Smooth muscle cell (in vitro differentiated cells): ENCODE measurements at regions not wholly inside any gene's neighbourhood (a gene's known extent, or its start where the extent isn't known, plus 50 kb on each side); places are given as distances from the start of the nearest gene placed in this dataset.

ENCODE experiments used
- DNase-seq: peaks from one replicate; lab custom pipeline; 2025; ENCODE audit not compliant: unreplicated experiment; lab: John Stamatoyannopoulos, UW
- H2AFZ ChIP-seq: fragments of 200-600 bp; sonication (generic); 2 replicates; pipeline ENCODE4 v1.6.0; 2016; ENCODE audit warnings: antibody characterized with exemption, low read depth, mild to moderate bottlenecking
- H3F3A ChIP-seq: fragments of 200-600 bp; sonication (generic); 2 replicates; pipeline ENCODE4 v1.6.0; 2017; ENCODE audit warnings: antibody characterized with exemption, low read depth
- H3K27ac ChIP-seq: fragments of 200-600 bp; sonication (generic); 2 replicates; pipeline ENCODE4 v1.5.1; 2016; ENCODE audit warnings: low read depth, mild to moderate bottlenecking
- H3K27me3 ChIP-seq: fragments of 200-600 bp; sonication (generic); 2 replicates; pipeline ENCODE4 v1.6.1; 2016; ENCODE audit warnings: low read depth, mild to moderate bottlenecking
- H3K36me3 ChIP-seq: fragments of 200-600 bp; sonication (generic); 2 replicates; pipeline ENCODE4 v1.5.1; 2016; ENCODE audit warnings: low read depth
- H3K4me1 ChIP-seq: fragments of 200-600 bp; sonication (generic); 2 replicates; pipeline ENCODE4 v1.5.1; 2016; ENCODE audit warnings: low read depth
- H3K4me2 ChIP-seq: fragments of 200-600 bp; sonication (generic); 2 replicates; pipeline ENCODE4 v1.6.0; 2016; ENCODE audit warnings: mild to moderate bottlenecking
- H3K4me3 ChIP-seq: fragments of 200-600 bp; sonication (generic); 2 replicates; pipeline ENCODE4 v1.5.1; 2016; ENCODE audit warnings: mild to moderate bottlenecking
- H3K79me2 ChIP-seq: fragments of 200-600 bp; sonication (generic); 2 replicates; pipeline ENCODE4 v1.6.0; 2016; ENCODE audit warnings: low read depth, mild to moderate bottlenecking
- H3K9ac ChIP-seq: fragments of 200-600 bp; sonication (generic); 2 replicates; pipeline ENCODE4 v1.6.0; 2016; ENCODE audit warnings: low read depth
- H3K9me3 ChIP-seq: fragments of 200-600 bp; sonication (generic); replicated peaks from 2 replicates; pipeline ENCODE4 v1.5.1; 2016; ENCODE audit warnings: low read depth
- H4K20me1 ChIP-seq: fragments of 200-600 bp; sonication (generic); 2 replicates; pipeline ENCODE4 v1.6.0; 2016; ENCODE audit warnings: low read depth
- WGBS: methylation state at CpG from one replicate; pipeline ENCODE4 v1.1.7; 2016; ENCODE audit warnings: low lambda C conversion rate; 5-methylcytosine and 5-hydroxymethylcytosine counted together
- TF ChIP-seq, protein P1 (sequence below): fragments of 200-600 bp; sonication (generic); IDR thresholded peaks from 2 replicates; pipeline ENCODE4 v1.5.1; 2017; ENCODE audit warnings: borderline replicate concordance, mild to moderate bottlenecking, antibody characterized with exemption; ENCODE audit not compliant: insufficient read depth, poor library complexity, severe bottlenecking

DNA sequence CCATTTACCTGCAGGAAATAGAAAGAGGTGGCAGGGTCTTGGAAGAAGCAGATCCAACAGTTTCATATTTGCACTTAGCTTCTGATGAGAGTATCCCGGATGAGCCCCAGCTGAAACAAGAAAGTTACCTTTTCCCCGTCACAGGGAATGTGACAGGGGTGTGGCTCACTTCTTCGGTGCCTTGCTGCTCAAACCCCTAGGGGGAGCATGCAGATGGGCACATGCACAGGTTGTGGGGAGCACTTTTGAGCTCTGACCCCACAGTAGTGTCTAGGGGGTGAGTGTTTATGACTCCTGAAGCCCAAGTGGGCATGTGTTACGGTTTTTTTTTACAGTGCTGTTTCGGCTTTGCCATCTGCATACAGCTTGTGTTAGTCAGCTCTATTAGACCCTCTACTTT is 1221.0 kb downstream of the JRKL start:
- TF ChIP-seq, protein P1, sequence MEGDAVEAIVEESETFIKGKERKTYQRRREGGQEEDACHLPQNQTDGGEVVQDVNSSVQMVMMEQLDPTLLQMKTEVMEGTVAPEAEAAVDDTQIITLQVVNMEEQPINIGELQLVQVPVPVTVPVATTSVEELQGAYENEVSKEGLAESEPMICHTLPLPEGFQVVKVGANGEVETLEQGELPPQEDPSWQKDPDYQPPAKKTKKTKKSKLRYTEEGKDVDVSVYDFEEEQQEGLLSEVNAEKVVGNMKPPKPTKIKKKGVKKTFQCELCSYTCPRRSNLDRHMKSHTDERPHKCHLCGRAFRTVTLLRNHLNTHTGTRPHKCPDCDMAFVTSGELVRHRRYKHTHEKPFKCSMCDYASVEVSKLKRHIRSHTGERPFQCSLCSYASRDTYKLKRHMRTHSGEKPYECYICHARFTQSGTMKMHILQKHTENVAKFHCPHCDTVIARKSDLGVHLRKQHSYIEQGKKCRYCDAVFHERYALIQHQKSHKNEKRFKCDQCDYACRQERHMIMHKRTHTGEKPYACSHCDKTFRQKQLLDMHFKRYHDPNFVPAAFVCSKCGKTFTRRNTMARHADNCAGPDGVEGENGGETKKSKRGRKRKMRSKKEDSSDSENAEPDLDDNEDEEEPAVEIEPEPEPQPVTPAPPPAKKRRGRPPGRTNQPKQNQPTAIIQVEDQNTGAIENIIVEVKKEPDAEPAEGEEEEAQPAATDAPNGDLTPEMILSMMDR, result no peak
- DNase-seq, result no peak

GRCh38 chr11:97611345-97611744 is 1221.5 kb downstream of the JRKL start:
- H3K9me3 ChIP-seq, result no peaks in the 10 kb centered on the region
- H3K27me3 ChIP-seq, result no peaks in the 10 kb centered on the region
- H4K20me1 ChIP-seq, result no peaks in the 10 kb centered on the region
- no peak overlapping the region for H3K4me2 ChIP-seq
- H3K27ac ChIP-seq, result no peak overlapping the region
- H3K79me2 ChIP-seq, result no peaks in the 10 kb centered on the region
- H2AFZ ChIP-seq, result no peak overlapping the region
- no peak for DNase-seq
- H3K36me3 ChIP-seq, result no peaks in the 10 kb centered on the region
- TF ChIP-seq, protein P1, result no peak
- H3K4me1 ChIP-seq, result no peaks in the 10 kb centered on the region
- 96% methylated on average over 10 of the region's 10 CpGs for WGBS
- H3K9ac ChIP-seq, result no peak overlapping the region
- no peak overlapping the region for H3K4me3 ChIP-seq
- no peaks in the 10 kb centered on the region for H3F3A ChIP-seq

More for the DNA sequence above, 1221.0 kb downstream of the JRKL start:
- Histone ChIP-seq H3K79me2 (no peaks in the 10 kb centered on the region), H3K4me2 (no peak overlapping the region), H2AFZ (no peak overlapping the region), H4K20me1 (no peaks in the 10 kb centered on the region), H3K4me3 (no peak overlapping the region), H3F3A (no peaks in the 10 kb centered on the region), H3K4me1 (no peaks in the 10 kb centered on the region), H3K9me3 (no peaks in the 10 kb centered on the region), H3K27ac (no peak overlapping the region), H3K27me3 (no peaks in the 10 kb centered on the region), H3K36me3 (no peaks in the 10 kb centered on the region), H3K9ac (no peak overlapping the region)
- 93% methylated on average over 5 of the region's 5 CpGs for WGBS

DNA sequence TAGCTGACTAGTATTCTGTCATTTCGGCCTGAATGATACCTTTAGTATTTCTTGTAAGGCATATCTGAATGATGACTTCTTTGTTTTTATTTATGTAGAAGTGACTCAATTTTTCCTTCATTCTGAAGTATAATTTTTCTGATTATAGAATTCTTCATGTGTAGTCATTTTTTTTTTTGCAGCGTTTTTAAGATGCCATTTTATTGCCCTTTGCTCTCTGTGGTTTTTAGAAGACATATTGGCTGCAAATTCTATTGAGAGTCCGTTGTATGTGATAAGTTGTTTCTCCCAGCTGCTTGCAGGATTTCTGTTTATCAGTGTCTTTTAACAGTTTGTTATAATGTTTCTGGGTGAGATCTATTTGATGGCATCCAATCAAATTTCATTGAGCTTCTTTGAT is 1224.8 kb downstream of the JRKL start:
- TF ChIP-seq, protein P1, result no peak
- no peak overlapping the region for H2AFZ ChIP-seq
- H3K4me3 ChIP-seq, result no peak overlapping the region
- DNase-seq, result no peak
- no peaks in the 10 kb centered on the region for H4K20me1 ChIP-seq
- WGBS, result 55% methylated on average over 3 of the region's 3 CpGs
- H3K79me2 ChIP-seq, result no peaks in the 10 kb centered on the region
- H3K4me2 ChIP-seq, result no peak overlapping the region
- H3K4me1 ChIP-seq, result no peaks in the 10 kb centered on the region
- H3K36me3 ChIP-seq, result no peaks in the 10 kb centered on the region
- H3F3A ChIP-seq, result no peaks in the 10 kb centered on the region
- H3K27ac ChIP-seq, result no peak overlapping the region
- no peaks in the 10 kb centered on the region for H3K27me3 ChIP-seq
- no peaks in the 10 kb centered on the region for H3K9me3 ChIP-seq
- no peak overlapping the region for H3K9ac ChIP-seq

DNA sequence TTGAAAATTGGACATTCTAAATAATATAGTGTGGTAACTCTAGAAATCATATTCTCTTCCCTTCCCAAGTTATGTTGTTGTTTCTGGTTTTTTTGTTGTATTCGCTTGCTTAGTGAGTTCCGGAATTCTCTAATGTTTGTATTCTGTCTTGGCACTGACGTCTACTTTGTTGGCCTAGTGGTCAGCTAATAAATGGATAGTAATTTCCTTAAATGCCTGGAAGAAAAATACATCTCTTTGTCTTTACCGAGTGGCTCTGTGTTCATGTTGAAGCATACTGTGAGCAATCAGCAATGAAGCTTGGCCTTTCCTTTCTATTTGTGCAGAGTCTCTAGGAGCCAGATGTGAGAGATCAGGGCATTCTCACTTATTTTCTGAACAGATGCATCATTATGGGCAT is 1225.7 kb downstream of the JRKL start:
- no peak overlapping the region for H3K4me2 ChIP-seq
- no peaks in the 10 kb centered on the region for H3K79me2 ChIP-seq
- TF ChIP-seq, protein P1, result no peak
- DNase-seq, result no peak
- 78% methylated on average over 4 of the region's 4 CpGs for WGBS
- H2AFZ ChIP-seq, result no peak overlapping the region
- no peaks in the 10 kb centered on the region for H4K20me1 ChIP-seq
- no peak overlapping the region for H3K9ac ChIP-seq
- no peaks in the 10 kb centered on the region for H3K36me3 ChIP-seq
- no peaks in the 10 kb centered on the region for H3K4me1 ChIP-seq
- no peaks in the 10 kb centered on the region for H3F3A ChIP-seq
- H3K9me3 ChIP-seq, result no peaks in the 10 kb centered on the region
- no peaks in the 10 kb centered on the region for H3K27me3 ChIP-seq
- no peak overlapping the region for H3K4me3 ChIP-seq
- H3K27ac ChIP-seq, result no peak overlapping the region
